DND-41 (cell line): ENCODE measurements at regions not wholly inside any gene's neighbourhood (a gene's known extent, or its start where the extent isn't known, plus 50 kb on each side); places are given as distances from the start of the nearest gene placed in this dataset.

ENCODE experiments used
- ATAC-seq: fragments of 200-7000 bp; cut with Tn5 transposase; 3 replicates; pipeline ENCODE4 v1.9.1; 2021; ENCODE audit warnings: low read depth; ENCODE audit not compliant: insufficient read depth
- DNase-seq: peaks from one replicate; pipeline ENCODE4 v3.0.0-alpha.2; 2020
- H2AFZ ChIP-seq: 2 replicates; pipeline ENCODE4 v1.6.0; 2012; ENCODE audit warnings: low read depth, low read length
- H3K27ac ChIP-seq: 2 replicates; pipeline ENCODE4 v1.5.1; 2012; ENCODE audit warnings: low read length, inconsistent platforms
- H3K27me3 ChIP-seq: fragments of 200-600 bp; sonication (generic); 2 replicates; pipeline ENCODE4 v1.6.0; 2012; ENCODE audit warnings: low read length, mild to moderate bottlenecking, inconsistent platforms; ENCODE audit not compliant: insufficient read depth, poor library complexity
- H3K36me3 ChIP-seq: 2 replicates; pipeline ENCODE4 v1.5.1; 2012; ENCODE audit warnings: low read length, inconsistent platforms; ENCODE audit not compliant: insufficient read depth
- H3K4me1 ChIP-seq: 2 replicates; pipeline ENCODE4 v1.5.1; 2012; ENCODE audit warnings: mild to moderate bottlenecking, low read length; ENCODE audit not compliant: insufficient read depth
- H3K4me2 ChIP-seq: 2 replicates; pipeline ENCODE4 v1.6.0; 2012; ENCODE audit warnings: mild to moderate bottlenecking, moderate library complexity, low read length, inconsistent platforms; ENCODE audit not compliant: insufficient read depth
- H3K4me3 ChIP-seq, 2 experiments: fragments of 200-600 bp in 1 of 2; shearing (Covaris generic) in 1 of 2; 2 replicates each; pipeline ENCODE4 v1.5.1; 2012 to 2016; ENCODE audit warnings: inconsistent platforms in 2 of 2, low read length in 2 of 2, mild to moderate bottlenecking in 2 of 2, low read depth in 1 of 2, moderate library complexity in 1 of 2
- H3K79me2 ChIP-seq: 2 replicates; pipeline ENCODE4 v1.6.0; 2012; ENCODE audit warnings: low read length, inconsistent platforms; ENCODE audit not compliant: insufficient read depth
- H3K9ac ChIP-seq: 2 replicates; pipeline ENCODE4 v1.6.0; 2012; ENCODE audit warnings: low read depth, mild to moderate bottlenecking, inconsistent platforms, low read length, moderate library complexity
- H3K9me3 ChIP-seq: 2 replicates; pipeline ENCODE4 v1.5.1; 2012; ENCODE audit warnings: low read length, moderate library complexity, mild to moderate bottlenecking, inconsistent platforms; ENCODE audit not compliant: insufficient read depth, severe bottlenecking
- H4K20me1 ChIP-seq: 2 replicates; pipeline ENCODE4 v1.6.0; 2012; ENCODE audit warnings: low read length; ENCODE audit not compliant: insufficient read depth
- EZH2 ChIP-seq: IDR thresholded peaks from 3 replicates; pipeline ENCODE4 v1.6.1; 2012; ENCODE audit warnings: borderline replicate concordance, low read depth, mild to moderate bottlenecking, moderate library complexity, low read length, inconsistent platforms; ENCODE audit not compliant: severe bottlenecking
- TF ChIP-seq, protein P1 (sequence below): IDR thresholded peaks from 2 replicates; pipeline ENCODE4 v1.5.1; 2012; ENCODE audit warnings: borderline replicate concordance, low read length, moderate library complexity, mild to moderate bottlenecking; ENCODE audit not compliant: poor library complexity, severe bottlenecking; ENCODE audit errors: extremely low read depth

DNA sequence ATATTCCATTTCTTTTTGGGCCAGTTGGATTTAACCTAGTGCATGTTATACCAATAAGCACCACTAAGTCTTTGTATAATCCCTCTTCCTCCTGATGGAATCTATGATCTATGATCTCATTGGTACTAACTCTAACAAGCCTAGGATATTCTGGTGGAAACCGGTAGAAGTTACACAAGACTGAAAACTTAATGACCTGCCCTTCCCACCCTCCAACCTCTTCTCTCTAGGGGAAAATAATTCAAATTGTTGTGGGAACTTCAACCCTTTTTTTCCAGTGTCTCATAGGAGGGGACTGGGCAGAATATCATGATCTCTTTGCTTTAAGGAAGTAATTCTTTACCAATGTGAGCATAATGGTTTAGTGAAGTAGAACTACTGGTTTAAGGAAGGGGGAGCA, 289.5 kb upstream of the BOD1L1 start:
- Histone ChIP-seq H3K9me3 (no peaks in the 10 kb centered on the region), H3K79me2 (no peaks in the 10 kb centered on the region), H3K9ac (no peak overlapping the region), H3K27ac (no peak overlapping the region), H3K27me3 (no peaks in the 10 kb centered on the region), H3K36me3 (no peaks in the 10 kb centered on the region), H3K4me1 (no peaks in the 10 kb centered on the region), H2AFZ (no peak overlapping the region), H3K4me2 (no peak overlapping the region), H3K4me3 (no peak overlapping the region), H4K20me1 (no peaks in the 10 kb centered on the region)
- ATAC-seq (no peak), DNase-seq (no peak)
- TF ChIP-seq EZH2 = no peak
- TF ChIP-seq, protein P1, sequence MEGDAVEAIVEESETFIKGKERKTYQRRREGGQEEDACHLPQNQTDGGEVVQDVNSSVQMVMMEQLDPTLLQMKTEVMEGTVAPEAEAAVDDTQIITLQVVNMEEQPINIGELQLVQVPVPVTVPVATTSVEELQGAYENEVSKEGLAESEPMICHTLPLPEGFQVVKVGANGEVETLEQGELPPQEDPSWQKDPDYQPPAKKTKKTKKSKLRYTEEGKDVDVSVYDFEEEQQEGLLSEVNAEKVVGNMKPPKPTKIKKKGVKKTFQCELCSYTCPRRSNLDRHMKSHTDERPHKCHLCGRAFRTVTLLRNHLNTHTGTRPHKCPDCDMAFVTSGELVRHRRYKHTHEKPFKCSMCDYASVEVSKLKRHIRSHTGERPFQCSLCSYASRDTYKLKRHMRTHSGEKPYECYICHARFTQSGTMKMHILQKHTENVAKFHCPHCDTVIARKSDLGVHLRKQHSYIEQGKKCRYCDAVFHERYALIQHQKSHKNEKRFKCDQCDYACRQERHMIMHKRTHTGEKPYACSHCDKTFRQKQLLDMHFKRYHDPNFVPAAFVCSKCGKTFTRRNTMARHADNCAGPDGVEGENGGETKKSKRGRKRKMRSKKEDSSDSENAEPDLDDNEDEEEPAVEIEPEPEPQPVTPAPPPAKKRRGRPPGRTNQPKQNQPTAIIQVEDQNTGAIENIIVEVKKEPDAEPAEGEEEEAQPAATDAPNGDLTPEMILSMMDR = no peak

DNA sequence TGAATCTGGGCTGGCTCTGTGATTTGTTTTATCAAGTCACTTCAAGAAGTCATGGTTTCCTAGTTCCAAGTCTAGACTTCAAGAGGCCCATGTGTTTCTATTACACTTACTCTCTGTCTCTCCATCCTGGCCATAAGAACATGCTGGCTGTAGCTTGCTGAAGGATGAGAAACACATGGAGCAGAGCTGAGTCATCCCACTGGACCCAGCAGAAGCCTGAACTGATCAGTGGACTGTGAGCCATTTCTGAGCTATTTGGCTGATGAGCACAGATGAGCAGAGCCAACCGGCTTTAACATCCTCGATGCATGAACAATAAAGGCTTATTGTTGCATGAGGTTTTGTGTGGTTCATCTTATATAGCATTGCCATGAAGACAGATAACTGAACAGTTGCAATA, 290.6 kb upstream of the BOD1L1 start:
- Histone ChIP-seq H3K27me3 (no peaks in the 10 kb centered on the region), H3K27ac (no peak overlapping the region), H3K9ac (no peak overlapping the region), H4K20me1 (no peaks in the 10 kb centered on the region), H3K4me1 (no peaks in the 10 kb centered on the region), H2AFZ (no peak overlapping the region), H3K4me2 (no peak overlapping the region), H3K79me2 (no peaks in the 10 kb centered on the region), H3K36me3 (no peaks in the 10 kb centered on the region), H3K4me3 (no peak overlapping the region), H3K9me3 (no peaks in the 10 kb centered on the region)
- DNase-seq (no peak), ATAC-seq (no peak)
- TF ChIP-seq, protein P1 = no peak
- TF ChIP-seq EZH2 = no peak

DNA sequence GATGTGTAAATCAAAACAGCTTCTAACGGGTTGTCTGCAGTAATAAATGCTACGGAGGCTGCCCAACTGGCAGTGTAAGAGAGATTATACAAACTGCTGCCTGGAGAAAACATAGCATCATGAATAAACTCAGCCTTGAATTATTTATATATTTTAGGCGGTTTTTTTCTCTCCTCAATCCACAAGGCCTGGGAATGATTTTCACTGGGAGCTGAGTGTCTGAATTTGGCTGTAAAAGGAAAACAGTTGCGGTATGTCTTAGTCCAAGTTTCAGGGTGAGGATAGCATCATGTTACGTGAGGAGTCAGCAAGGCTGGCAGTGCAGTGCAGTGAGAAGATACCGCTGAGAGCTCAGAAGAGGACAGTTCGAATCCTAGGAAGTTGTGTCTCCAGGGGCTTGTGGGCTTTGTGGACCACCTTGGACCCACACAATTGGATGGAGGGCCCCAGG, 291.5 kb upstream of the BOD1L1 start:
- Histone ChIP-seq H3K4me1 (no peaks in the 10 kb centered on the region), H2AFZ (no peak overlapping the region), H3K27me3 (peaks cover 3% of the 10 kb centered on the region), H3K9me3 (no peaks in the 10 kb centered on the region), H3K36me3 (no peaks in the 10 kb centered on the region), H3K79me2 (no peaks in the 10 kb centered on the region), H3K27ac (no peak overlapping the region), H3K4me3 (no peak overlapping the region), H3K9ac (no peak overlapping the region), H4K20me1 (no peaks in the 10 kb centered on the region), H3K4me2 (no peak overlapping the region)
- ATAC-seq (no peak), DNase-seq (no peak)
- no peak for TF ChIP-seq EZH2
- TF ChIP-seq, protein P1 = no peak

DNA sequence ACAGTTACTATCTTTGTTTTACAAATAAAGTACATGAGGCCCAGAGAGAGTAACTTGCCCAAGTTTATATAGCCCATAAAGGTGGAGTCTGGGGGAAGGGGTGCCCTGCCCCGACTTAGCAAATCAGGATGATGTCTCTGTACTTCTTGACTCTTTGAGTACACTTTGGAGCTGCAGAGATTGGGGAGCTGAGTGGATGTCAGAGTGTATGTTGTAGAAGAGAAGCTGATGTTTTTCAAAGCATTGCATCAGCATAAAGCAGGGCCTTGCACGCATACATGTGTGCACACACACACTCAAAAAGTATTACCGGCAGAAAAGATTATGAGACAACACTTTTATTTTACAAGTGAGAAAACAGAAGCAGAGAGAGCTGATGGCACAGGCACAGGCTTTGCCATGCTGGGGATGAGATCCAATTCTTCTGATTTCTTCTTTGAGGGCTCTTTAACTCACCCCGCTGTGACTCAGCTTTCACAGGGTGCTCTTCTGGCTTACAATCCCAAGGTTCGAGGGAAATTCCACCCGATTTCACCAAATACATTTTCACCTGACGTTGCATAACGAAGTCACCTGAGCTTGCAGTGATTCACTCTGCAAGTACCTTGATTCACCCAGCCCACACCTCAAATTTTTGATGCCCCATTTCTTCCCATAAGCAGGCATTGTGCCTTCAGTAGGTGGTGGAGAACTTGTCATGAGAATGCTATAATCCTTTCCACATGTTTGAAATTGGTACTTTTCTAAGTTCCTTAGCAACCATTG, 292.8 kb upstream of the BOD1L1 start:
- no peak overlapping the region for H2AFZ ChIP-seq
- no peaks in the 10 kb centered on the region for H3K9me3 ChIP-seq
- no peaks in the 10 kb centered on the region for H4K20me1 ChIP-seq
- DNase-seq = no peak
- no peak overlapping the region for H3K4me3 ChIP-seq
- H3K27ac ChIP-seq = no peak overlapping the region
- no peaks in the 10 kb centered on the region for H3K4me1 ChIP-seq
- ATAC-seq = no peak
- peaks cover 3% of the 10 kb centered on the region for H3K27me3 ChIP-seq
- no peak overlapping the region for H3K4me2 ChIP-seq
- H3K36me3 ChIP-seq = no peaks in the 10 kb centered on the region
- TF ChIP-seq, protein P1 = no peak
- TF ChIP-seq EZH2 = no peak
- no peaks in the 10 kb centered on the region for H3K79me2 ChIP-seq
- no peak overlapping the region for H3K9ac ChIP-seq
